ENCODE measurements at regions not wholly inside any gene's neighbourhood (a gene's known extent, or its start where the extent isn't known, plus 50 kb on each side); places are given as distances from the start of the nearest gene placed in this dataset.

GRCh38 chr7:68203251-68203650 is 1206.6 kb downstream of the TYW1 start:
- Histone ChIP-seq H3K4me2 (ENCODE audit: low read length) (no peak overlapping the region), H3K9me3 (ENCODE audit: control insufficient read depth, insufficient read depth, low read length) (peaks cover 25% of the 10 kb centered on the region), H3F3A (ENCODE audit: control insufficient read depth, insufficient read depth) (no peaks in the 10 kb centered on the region), H3K36me3 (ENCODE audit: control insufficient read depth, low read length) (no peaks in the 10 kb centered on the region), H4K20me1 (ENCODE audit: control insufficient read depth, insufficient read depth, low read depth, low read length) (no peaks in the 10 kb centered on the region), H3K79me2 (ENCODE audit: control insufficient read depth, low read length) (no peaks in the 10 kb centered on the region), H3K4me3 (ENCODE audit: low read length) (no peak overlapping the region), H3K27me3 (ENCODE audit: control insufficient read depth, low read length) (no peaks in the 10 kb centered on the region), H3K27ac (ENCODE audit: low read depth, low read length) (no peak overlapping the region), H3K9me2 (replicated peaks; ENCODE audit: control insufficient read depth, low read length) (no peaks in the 10 kb centered on the region), H3K4me1 (ENCODE audit: control insufficient read depth, low read length) (no peaks in the 10 kb centered on the region)
- TF ChIP-seq CTCF (IDR thresholded peaks at IDR 0.05; ENCODE audit: low read depth, low read length, poor library complexity, severe bottlenecking): no peak
- no peak for TF ChIP-seq EZH2phosphoT487 (IDR thresholded peaks at IDR 0.05; ENCODE audit: borderline replicate concordance, low read length)

GRCh38 chr7:68205826-68206225 is 1209.2 kb downstream of the TYW1 start:
- H3K4me2 ChIP-seq (ENCODE audit: low read length): no peak overlapping the region
- peaks cover 26% of the 10 kb centered on the region for H3K9me3 ChIP-seq (ENCODE audit: control insufficient read depth, insufficient read depth, low read length)
- H3F3A ChIP-seq (ENCODE audit: control insufficient read depth, insufficient read depth): no peaks in the 10 kb centered on the region
- H4K20me1 ChIP-seq (ENCODE audit: control insufficient read depth, insufficient read depth, low read depth, low read length): no peaks in the 10 kb centered on the region
- H3K27me3 ChIP-seq (ENCODE audit: control insufficient read depth, low read length): no peaks in the 10 kb centered on the region
- H3K36me3 ChIP-seq (ENCODE audit: control insufficient read depth, low read length): no peaks in the 10 kb centered on the region
- H3K79me2 ChIP-seq (ENCODE audit: control insufficient read depth, low read length): no peaks in the 10 kb centered on the region
- TF ChIP-seq CTCF (IDR thresholded peaks at IDR 0.05; ENCODE audit: low read depth, low read length, poor library complexity, severe bottlenecking) (no peak), EZH2phosphoT487 (IDR thresholded peaks at IDR 0.05; ENCODE audit: borderline replicate concordance, low read length) (no peak)
- H3K4me1 ChIP-seq (ENCODE audit: control insufficient read depth, low read length): no peaks in the 10 kb centered on the region
- no peaks in the 10 kb centered on the region for H3K9me2 ChIP-seq (replicated peaks; ENCODE audit: control insufficient read depth, low read length)
- no peak overlapping the region for H3K4me3 ChIP-seq (ENCODE audit: low read length)
- H3K27ac ChIP-seq (ENCODE audit: low read depth, low read length): no peak overlapping the region

GRCh38 chr7:68206946-68207485 is 1210.4 kb downstream of the TYW1 start:
- Histone ChIP-seq H3K4me1 (ENCODE audit: control insufficient read depth, low read length) (no peaks in the 10 kb centered on the region), H3K79me2 (ENCODE audit: control insufficient read depth, low read length) (no peaks in the 10 kb centered on the region), H3F3A (ENCODE audit: control insufficient read depth, insufficient read depth) (no peaks in the 10 kb centered on the region), H4K20me1 (ENCODE audit: control insufficient read depth, insufficient read depth, low read depth, low read length) (no peaks in the 10 kb centered on the region), H3K9me3 (ENCODE audit: control insufficient read depth, insufficient read depth, low read length) (peaks cover 26% of the 10 kb centered on the region), H3K4me3 (ENCODE audit: low read length) (no peak overlapping the region), H3K36me3 (ENCODE audit: control insufficient read depth, low read length) (no peaks in the 10 kb centered on the region), H3K27ac (ENCODE audit: low read depth, low read length) (no peak overlapping the region), H3K4me2 (ENCODE audit: low read length) (no peak overlapping the region), H3K27me3 (ENCODE audit: control insufficient read depth, low read length) (no peaks in the 10 kb centered on the region), H3K9me2 (replicated peaks; ENCODE audit: control insufficient read depth, low read length) (no peaks in the 10 kb centered on the region)
- TF ChIP-seq CTCF (IDR thresholded peaks at IDR 0.05; ENCODE audit: low read depth, low read length, poor library complexity, severe bottlenecking): no peak
- no peak for TF ChIP-seq EZH2phosphoT487 (IDR thresholded peaks at IDR 0.05; ENCODE audit: borderline replicate concordance, low read length)

Measured in DOHH2 (cell line).